Stomach (tissue), 8 donors: ENCODE measurements at regions not wholly inside any gene's neighbourhood (a gene's known extent, or its start where the extent isn't known, plus 50 kb on each side); places are given as distances from the start of the nearest gene placed in this dataset.

Experiments used
- DNase-seq, 2 donors: peaks; one replicate each; pipeline versions ENCODE4 v3.0.0 to v3.0.0-alpha.2; 2013 to 2019
- H3K27ac ChIP-seq, 5 donors: fragments of 200-600 bp in 4 of 5; sonication (generic) in 4 of 5; one replicate each; pipeline ENCODE4 v1.5.1; 2013 to 2019; ENCODE audit warnings: mild to moderate bottlenecking in 1 of 5, moderate library complexity in 1 of 5
- H3K27me3 ChIP-seq, 3 donors: fragments of 200-600 bp; sonication (generic); one replicate each; pipeline ENCODE4 v1.5.1; 2017 to 2019; ENCODE audit warnings: mixed run types in 1 of 3
- H3K36me3 ChIP-seq, 4 donors: fragments of 200-600 bp; sonication (generic); 1 replicate in 3 of 4; 2 replicates in 1 of 4; pipeline ENCODE4 v1.5.1; 2016 to 2019
- H3K4me1 ChIP-seq, 4 donors: fragments of 200-600 bp; sonication (generic); one replicate each; pipeline ENCODE4 v1.5.1; 2016 to 2019
- H3K4me3 ChIP-seq, 4 donors: fragments of 200-600 bp; sonication (generic) in 3 of 4; one replicate each; pipeline ENCODE4 v1.5.1; 2016 to 2019; ENCODE audit warnings: mild to moderate bottlenecking in 1 of 4
- H3K9me3 ChIP-seq, 4 donors: fragments of 200-600 bp; sonication (generic); one replicate each; pipeline ENCODE4 v1.5.1; 2016 to 2019
- CTCF ChIP-seq, 7 experiments: fragments of 450-650 bp in 4 of 7; fragments of 200-600 bp in 3 of 7; sonication (generic) in 3 of 7; IDR thresholded peaks; one replicate each; pipeline ENCODE4 v1.5.1; 2016 to 2019; ENCODE audit warnings: antibody characterized with exemption in 7 of 7, control low read depth in 2 of 7, mild to moderate bottlenecking in 1 of 7
- EP300 ChIP-seq: sonication (generic); formaldehyde crosslinking; IDR thresholded peaks from one replicate; pipeline ENCODE4 v1.6.1; 2017; ENCODE audit warnings: antibody characterized with exemption
- POLR2A ChIP-seq, 4 donors: fragments of 450-650 bp; IDR thresholded peaks; one replicate each; pipeline ENCODE4 v1.6.1; 2016; ENCODE audit warnings: antibody characterized with exemption in 4 of 4, control low read depth in 2 of 4, mild to moderate bottlenecking in 1 of 4, moderate library complexity in 1 of 4
- POLR2AphosphoS5 ChIP-seq, 3 donors: sonication (generic); formaldehyde crosslinking; IDR thresholded peaks; one replicate each; pipeline ENCODE4 v1.6.1; 2016; ENCODE audit warnings: antibody characterized with exemption in 3 of 3
- WGBS, 5 donors: extraction: QIAGEN DNeasy Blood & Tissue Kit in 3 of 5; methylation state at CpG; one replicate each; pipeline versions ENCODE4 v1.1.5 to v1.1.7; 2013 to 2018; 5-methylcytosine and 5-hydroxymethylcytosine counted together
- intact Hi-C: fragments of 100-400 bp; cut with DNase I; formaldehyde crosslinking; loops from one replicate; pipeline ENCODE4 v1.15.1; 2023; ENCODE audit warnings: low total_unique reads
- donor health status: healthy with polysubstance abuse.
- donor health status: Bipolar disorder and iron deficiency.
- donor health status: healthy.

GRCh38 chr1:68955424-68955823 is 458.5 kb upstream of the DEPDC1 start:
- intact Hi-C loops = no loop called here
- Histone ChIP-seq H3K4me1 (peaks cover 0 to 4% (median 0%) of the 10 kb centered on the region in 4 donors), H3K9me3 (no peaks in the 10 kb centered on the region), H3K4me3 (no peak overlapping the region), H3K27me3 (no peaks in the 10 kb centered on the region), H3K27ac (no peak overlapping the region), H3K36me3 (no peaks in the 10 kb centered on the region)
- peak in 1 of 2 donors; percentile 42 for DNase-seq
- TF ChIP-seq EP300 = no peak
- TF ChIP-seq POLR2AphosphoS5 (IDR thresholded peaks at IDR 0.05) = no peak
- no peak for TF ChIP-seq POLR2A (IDR thresholded peaks at IDR 0.05)
- no peak for TF ChIP-seq CTCF (IDR thresholded peaks at IDR 0.05)
- WGBS, 5 donors = 58 to 70% (median 61%) methylated on average over 5 of the region's 5 CpGs

DNA sequence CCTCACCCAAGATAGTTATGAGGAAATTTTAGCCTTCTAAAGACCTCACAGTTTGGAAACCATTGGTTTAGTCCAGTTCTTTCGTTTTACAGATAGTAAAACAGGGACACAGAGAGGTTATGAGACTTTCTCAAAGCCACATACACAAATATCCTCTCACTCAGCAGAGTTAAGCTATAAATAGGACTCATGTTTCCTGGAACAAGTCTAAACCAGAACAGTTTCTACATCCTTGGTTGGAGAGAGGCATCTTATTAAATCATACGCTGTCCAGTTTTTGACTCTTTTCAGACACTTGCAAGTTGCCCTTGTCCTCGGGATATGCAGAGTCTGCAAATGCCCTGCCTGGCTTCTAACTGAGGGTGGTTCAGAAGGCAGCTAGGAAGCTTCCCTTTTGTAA is 462.1 kb upstream of the DEPDC1 start:
- Histone ChIP-seq H3K27me3 (no peaks in the 10 kb centered on the region), H3K4me1 (peaks cover 0 to 4% (median 0%) of the 10 kb centered on the region in 4 donors), H3K9me3 (no peaks in the 10 kb centered on the region), H3K4me3 (no peak overlapping the region), H3K36me3 (no peaks in the 10 kb centered on the region), H3K27ac (no peak overlapping the region)
- no peak for TF ChIP-seq CTCF (IDR thresholded peaks at IDR 0.05)
- no peak for TF ChIP-seq POLR2A (IDR thresholded peaks at IDR 0.05)
- no peak for TF ChIP-seq EP300
- TF ChIP-seq POLR2AphosphoS5 (IDR thresholded peaks at IDR 0.05) = no peak
- 33 to 61% (median 55%) methylated on average over 3 of the region's 3 CpGs for WGBS, 5 donors
- no peak for DNase-seq
- intact Hi-C loops = no loop called here

DNA sequence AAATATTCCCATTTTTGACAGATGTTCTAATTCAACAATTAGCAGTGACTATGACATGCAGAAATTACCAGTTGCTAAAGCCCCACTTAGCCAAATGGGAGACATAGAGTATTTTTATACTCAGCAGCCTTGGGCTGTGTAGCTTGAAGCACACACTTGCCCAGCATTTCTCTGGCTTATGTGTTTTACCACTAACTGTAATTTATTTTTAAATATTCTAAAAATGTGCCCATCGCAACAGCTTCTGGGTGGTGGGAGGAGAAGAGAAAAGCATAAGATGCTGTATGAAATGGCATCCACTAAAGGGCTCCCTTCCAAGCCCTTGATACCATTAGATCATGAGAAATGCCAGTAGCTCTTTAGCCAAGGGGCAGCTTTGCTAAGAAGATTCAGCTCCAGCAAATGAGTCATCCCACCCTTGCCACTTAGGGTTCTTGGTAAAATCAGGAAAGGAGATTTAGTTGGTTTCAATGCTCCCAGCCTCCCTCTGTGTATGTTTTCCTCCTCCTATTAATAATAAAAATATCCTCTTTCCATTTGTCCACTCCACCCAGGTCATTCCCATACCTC is 462.7 kb upstream of the DEPDC1 start:
- no peaks in the 10 kb centered on the region for H3K27me3 ChIP-seq
- peaks cover 0 to 4% (median 0%) of the 10 kb centered on the region in 4 donors for H3K4me1 ChIP-seq
- WGBS, 5 donors = 84 to 93% (median 88%) methylated on average over 1 of the region's 1 CpG
- no peak overlapping the region for H3K27ac ChIP-seq
- H3K4me3 ChIP-seq = no peak overlapping the region
- TF ChIP-seq POLR2AphosphoS5 (IDR thresholded peaks at IDR 0.05) = no peak
- no peak for TF ChIP-seq POLR2A (IDR thresholded peaks at IDR 0.05)
- TF ChIP-seq CTCF (IDR thresholded peaks at IDR 0.05) = no peak
- no peak for TF ChIP-seq EP300
- no peak for DNase-seq
- no peaks in the 10 kb centered on the region for H3K9me3 ChIP-seq
- intact Hi-C loops = no loop called here
- H3K36me3 ChIP-seq = no peaks in the 10 kb centered on the region

- H3K27ac ChIP-seq = no peak overlapping the region
- intact Hi-C loops = no loop called here
- H3K27me3 ChIP-seq = no peaks in the 10 kb centered on the region
- DNase-seq = no peak
- no peak overlapping the region for H3K4me3 ChIP-seq
- H3K9me3 ChIP-seq = no peaks in the 10 kb centered on the region
- no peaks in the 10 kb centered on the region for H3K36me3 ChIP-seq
- TF ChIP-seq POLR2A (IDR thresholded peaks at IDR 0.05) (no peak), CTCF (IDR thresholded peaks at IDR 0.05) (no peak)
- no peaks in the 10 kb centered on the region for H3K4me1 ChIP-seq
- 73 to 100% (median 93%) methylated on average over 1 of the region's 1 CpG for WGBS, 5 donors
These were observed 464.3 kb upstream of the DEPDC1 start for GRCh38 chr1:68961143-68961542.
